HUES64 (cell line): ENCODE measurements at regions not wholly inside any gene's neighbourhood (a gene's known extent, or its start where the extent isn't known, plus 50 kb on each side); places are given as distances from the start of the nearest gene placed in this dataset.

Experiments
- H3K27ac ChIP-seq: 2 replicates; pipeline ENCODE4 v1.7.0; 2013; ENCODE audit warnings: low read depth, low read length, inconsistent platforms
- H3K27me3 ChIP-seq: 2 replicates; pipeline ENCODE4 v1.6.1; 2013; ENCODE audit warnings: mild to moderate bottlenecking, low read length; ENCODE audit not compliant: insufficient read depth
- H3K36me3 ChIP-seq: 2 replicates; pipeline ENCODE4 v1.6.1; 2013; ENCODE audit warnings: mild to moderate bottlenecking, low read length; ENCODE audit not compliant: insufficient read depth
- H3K4me1 ChIP-seq: 2 replicates; pipeline ENCODE4 v1.6.1; 2013; ENCODE audit warnings: mild to moderate bottlenecking, low read length, moderate library complexity; ENCODE audit not compliant: insufficient read depth
- H3K4me3 ChIP-seq: 2 replicates; pipeline ENCODE4 v1.5.1; 2013; ENCODE audit warnings: mild to moderate bottlenecking, low read length, moderate library complexity
- H3K9ac ChIP-seq: 2 replicates; pipeline ENCODE4 v1.6.1; 2013; ENCODE audit warnings: mild to moderate bottlenecking, low read depth, low read length
- H3K9me3 ChIP-seq: 2 replicates; pipeline ENCODE4 v1.6.1; 2013; ENCODE audit warnings: low read depth, low read length; ENCODE audit not compliant: insufficient read depth
- WGBS: fragments of 150-250, 120-280 bp; methylation state at CpG from one replicate; pipeline ENCODE4 v1.1.7; 2013; ENCODE audit warnings: missing lambda C conversion rate; 5-methylcytosine and 5-hydroxymethylcytosine counted together

- H3K27ac ChIP-seq = no peak overlapping the region
- no peaks in the 10 kb centered on the region for H3K4me1 ChIP-seq
- H3K36me3 ChIP-seq = no peaks in the 10 kb centered on the region
- H3K9me3 ChIP-seq = peaks cover 19% of the 10 kb centered on the region
- no peak overlapping the region for H3K4me3 ChIP-seq
- WGBS = 50% methylated on average over 2 of the region's 2 CpGs
- H3K9ac ChIP-seq = no peak overlapping the region
- H3K27me3 ChIP-seq = no peaks in the 10 kb centered on the region
These were observed 255.6 kb upstream of the OSR1 start for GRCh38 chr2:19614066-19614465.

GRCh38 chr2:19611491-19612332 is 253.3 kb upstream of the OSR1 start:
- no peaks in the 10 kb centered on the region for H3K27me3 ChIP-seq
- no peaks in the 10 kb centered on the region for H3K36me3 ChIP-seq
- no peak overlapping the region for H3K9ac ChIP-seq
- no peak overlapping the region for H3K4me3 ChIP-seq
- H3K27ac ChIP-seq = no peak overlapping the region
- H3K4me1 ChIP-seq = no peaks in the 10 kb centered on the region
- H3K9me3 ChIP-seq = peaks cover 16% of the 10 kb centered on the region
- WGBS = 90% methylated on average over 4 of the region's 4 CpGs

- H3K27ac ChIP-seq = no peak overlapping the region
- no peak overlapping the region for H3K9ac ChIP-seq
- H3K4me1 ChIP-seq = no peaks in the 10 kb centered on the region
- WGBS = 82% methylated on average over 6 of the region's 6 CpGs
- peaks cover 7% of the 10 kb centered on the region; the same call in 1 of the 2 replicates for H3K9me3 ChIP-seq
- no peak overlapping the region for H3K4me3 ChIP-seq
- H3K36me3 ChIP-seq = no peaks in the 10 kb centered on the region
- H3K27me3 ChIP-seq = no peaks in the 10 kb centered on the region
These were observed 250.8 kb upstream of the OSR1 start for GRCh38 chr2:19609266-19609665.

GRCh38 chr2:19607931-19608771 is 249.7 kb upstream of the OSR1 start:
- H3K36me3 ChIP-seq = no peaks in the 10 kb centered on the region
- no peaks in the 10 kb centered on the region for H3K27me3 ChIP-seq
- WGBS = 81% methylated on average over 4 of the region's 4 CpGs
- no peaks in the 10 kb centered on the region for H3K4me1 ChIP-seq
- no peaks in the 10 kb centered on the region for H3K9me3 ChIP-seq
- H3K9ac ChIP-seq = no peak overlapping the region
- no peak overlapping the region for H3K27ac ChIP-seq
- no peak overlapping the region for H3K4me3 ChIP-seq

GRCh38 chr2:19607400-19607799 is 249.0 kb upstream of the OSR1 start:
- H3K27me3 ChIP-seq = no peaks in the 10 kb centered on the region
- no peak overlapping the region for H3K4me3 ChIP-seq
- no peaks in the 10 kb centered on the region for H3K9me3 ChIP-seq
- H3K9ac ChIP-seq = no peak overlapping the region
- H3K4me1 ChIP-seq = no peaks in the 10 kb centered on the region
- WGBS = 76% methylated on average over 5 of the region's 5 CpGs
- no peaks in the 10 kb centered on the region for H3K36me3 ChIP-seq
- no peak overlapping the region for H3K27ac ChIP-seq

GRCh38 chr2:19600982-19601381 is 242.6 kb upstream of the OSR1 start:
- no peak overlapping the region for H3K9ac ChIP-seq
- H3K4me3 ChIP-seq = no peak overlapping the region
- H3K27ac ChIP-seq = no peak overlapping the region
- no peaks in the 10 kb centered on the region for H3K4me1 ChIP-seq
- no peaks in the 10 kb centered on the region for H3K9me3 ChIP-seq
- 85% methylated on average over 2 of the region's 2 CpGs for WGBS
- H3K27me3 ChIP-seq = no peaks in the 10 kb centered on the region
- no peaks in the 10 kb centered on the region for H3K36me3 ChIP-seq

GRCh38 chr2:19600506-19600905 is 242.1 kb upstream of the OSR1 start:
- Histone ChIP-seq H3K27ac (no peak overlapping the region), H3K36me3 (no peaks in the 10 kb centered on the region), H3K9me3 (no peaks in the 10 kb centered on the region), H3K27me3 (no peaks in the 10 kb centered on the region), H3K9ac (no peak overlapping the region), H3K4me1 (no peaks in the 10 kb centered on the region), H3K4me3 (no peak overlapping the region)

GRCh38 chr2:19598971-19599370 is 240.5 kb upstream of the OSR1 start:
- 91% methylated on average over 3 of the region's 3 CpGs for WGBS
- no peak overlapping the region for H3K9ac ChIP-seq
- H3K4me1 ChIP-seq = no peaks in the 10 kb centered on the region
- no peaks in the 10 kb centered on the region for H3K36me3 ChIP-seq
- no peak overlapping the region for H3K27ac ChIP-seq
- no peaks in the 10 kb centered on the region for H3K27me3 ChIP-seq
- no peak overlapping the region for H3K4me3 ChIP-seq
- H3K9me3 ChIP-seq = no peaks in the 10 kb centered on the region

GRCh38 chr2:19592197-19592596 is 233.8 kb upstream of the OSR1 start:
- H3K9ac ChIP-seq = no peak overlapping the region
- no peaks in the 10 kb centered on the region for H3K27me3 ChIP-seq
- H3K36me3 ChIP-seq = no peaks in the 10 kb centered on the region
- no peak overlapping the region for H3K27ac ChIP-seq
- H3K9me3 ChIP-seq = no peaks in the 10 kb centered on the region
- H3K4me3 ChIP-seq = no peak overlapping the region
- no peaks in the 10 kb centered on the region for H3K4me1 ChIP-seq

- no peak overlapping the region for H3K9ac ChIP-seq
- H3K9me3 ChIP-seq = no peaks in the 10 kb centered on the region
- no peak overlapping the region for H3K4me3 ChIP-seq
- no peaks in the 10 kb centered on the region for H3K27me3 ChIP-seq
- 99% methylated on average over 4 of the region's 4 CpGs for WGBS
- no peaks in the 10 kb centered on the region for H3K36me3 ChIP-seq
- H3K27ac ChIP-seq = no peak overlapping the region
- H3K4me1 ChIP-seq = no peaks in the 10 kb centered on the region
These were observed 231.4 kb upstream of the OSR1 start for GRCh38 chr2:19589791-19590190.

- no peaks in the 10 kb centered on the region for H3K27me3 ChIP-seq
- no peak overlapping the region for H3K9ac ChIP-seq
- H3K9me3 ChIP-seq = no peaks in the 10 kb centered on the region
- no peaks in the 10 kb centered on the region for H3K36me3 ChIP-seq
- H3K27ac ChIP-seq = no peak overlapping the region
- WGBS = 94% methylated on average over 4 of the region's 4 CpGs
- no peak overlapping the region for H3K4me3 ChIP-seq
- no peaks in the 10 kb centered on the region for H3K4me1 ChIP-seq
These were observed 222.4 kb upstream of the OSR1 start for GRCh38 chr2:19580830-19581229.
